Testis (tissue), 2 donors: ENCODE measurements at regions not wholly inside any gene's neighbourhood (a gene's known extent, or its start where the extent isn't known, plus 50 kb on each side); places are given as distances from the start of the nearest gene placed in this dataset.

Experiments used
- DNase-seq: peaks from one replicate; pipeline ENCODE4 v3.0.0-alpha.2; 2019
- H3K27ac ChIP-seq, 2 donors: fragments of 200-600 bp; sonication (generic); one replicate each; pipeline ENCODE4 v1.5.1; 2019
- H3K27me3 ChIP-seq: fragments of 200-600 bp; sonication (generic); one replicate; pipeline ENCODE4 v1.5.1; 2019
- H3K36me3 ChIP-seq: fragments of 200-600 bp; sonication (generic); one replicate; pipeline ENCODE4 v1.5.1; 2017; ENCODE audit warnings: low read depth; ENCODE audit errors: missing control alignments
- H3K4me1 ChIP-seq: fragments of 200-600 bp; sonication (generic); one replicate; pipeline ENCODE4 v1.5.1; 2019
- H3K4me3 ChIP-seq, 2 donors: fragments of 200-600 bp; sonication (generic); one replicate each; pipeline ENCODE4 v1.5.1; 2017 to 2019
- H3K9me3 ChIP-seq: fragments of 200-600 bp; sonication (generic); one replicate; pipeline ENCODE4 v1.5.1; 2017
- POLR2A ChIP-seq: fragments of 450-650 bp; IDR thresholded peaks from one replicate; pipeline ENCODE4 v1.6.1; 2017; ENCODE audit warnings: antibody characterized with exemption, mild to moderate bottlenecking, moderate library complexity
- WGBS, 2 donors: methylation state at CpG; one replicate each; pipeline ENCODE4 v1.1.5; 2018; 5-methylcytosine and 5-hydroxymethylcytosine counted together
- intact Hi-C: fragments of 100-400 bp; cut with DNase I; formaldehyde crosslinking; loops from one replicate; pipeline ENCODE4 v1.15.1; 2023; ENCODE audit warnings: low total_unique reads
- TF ChIP-seq, protein P1 (sequence below), 3 experiments: fragments of 450-650 bp in 2 of 3; fragments of 200-600 bp in 1 of 3; sonication (generic) in 1 of 3; IDR thresholded peaks; one replicate each; pipeline ENCODE4 v1.5.1; 2016 to 2019; ENCODE audit warnings: antibody characterized with exemption in 3 of 3, mild to moderate bottlenecking in 2 of 3, moderate library complexity in 1 of 3

- no peak for TF ChIP-seq POLR2A
- TF ChIP-seq, protein P1, sequence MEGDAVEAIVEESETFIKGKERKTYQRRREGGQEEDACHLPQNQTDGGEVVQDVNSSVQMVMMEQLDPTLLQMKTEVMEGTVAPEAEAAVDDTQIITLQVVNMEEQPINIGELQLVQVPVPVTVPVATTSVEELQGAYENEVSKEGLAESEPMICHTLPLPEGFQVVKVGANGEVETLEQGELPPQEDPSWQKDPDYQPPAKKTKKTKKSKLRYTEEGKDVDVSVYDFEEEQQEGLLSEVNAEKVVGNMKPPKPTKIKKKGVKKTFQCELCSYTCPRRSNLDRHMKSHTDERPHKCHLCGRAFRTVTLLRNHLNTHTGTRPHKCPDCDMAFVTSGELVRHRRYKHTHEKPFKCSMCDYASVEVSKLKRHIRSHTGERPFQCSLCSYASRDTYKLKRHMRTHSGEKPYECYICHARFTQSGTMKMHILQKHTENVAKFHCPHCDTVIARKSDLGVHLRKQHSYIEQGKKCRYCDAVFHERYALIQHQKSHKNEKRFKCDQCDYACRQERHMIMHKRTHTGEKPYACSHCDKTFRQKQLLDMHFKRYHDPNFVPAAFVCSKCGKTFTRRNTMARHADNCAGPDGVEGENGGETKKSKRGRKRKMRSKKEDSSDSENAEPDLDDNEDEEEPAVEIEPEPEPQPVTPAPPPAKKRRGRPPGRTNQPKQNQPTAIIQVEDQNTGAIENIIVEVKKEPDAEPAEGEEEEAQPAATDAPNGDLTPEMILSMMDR (IDR thresholded peaks at IDR 0.05): no peak
- H3K27ac ChIP-seq: no peak overlapping the region
- WGBS, 2 donors: 74 to 79% methylated on average over 6 of the region's 6 CpGs
- H3K4me1 ChIP-seq: no peaks in the 10 kb centered on the region
- no peaks in the 10 kb centered on the region for H3K27me3 ChIP-seq
- no peaks in the 10 kb centered on the region for H3K9me3 ChIP-seq
- no peaks in the 10 kb centered on the region for H3K36me3 ChIP-seq
- intact Hi-C loops: no loop called here
- no peak for DNase-seq
- H3K4me3 ChIP-seq: no peak overlapping the region
Observed at GRCh38 chr15:25982736-25983135, 119.6 kb upstream of the ATP10A start.

DNA sequence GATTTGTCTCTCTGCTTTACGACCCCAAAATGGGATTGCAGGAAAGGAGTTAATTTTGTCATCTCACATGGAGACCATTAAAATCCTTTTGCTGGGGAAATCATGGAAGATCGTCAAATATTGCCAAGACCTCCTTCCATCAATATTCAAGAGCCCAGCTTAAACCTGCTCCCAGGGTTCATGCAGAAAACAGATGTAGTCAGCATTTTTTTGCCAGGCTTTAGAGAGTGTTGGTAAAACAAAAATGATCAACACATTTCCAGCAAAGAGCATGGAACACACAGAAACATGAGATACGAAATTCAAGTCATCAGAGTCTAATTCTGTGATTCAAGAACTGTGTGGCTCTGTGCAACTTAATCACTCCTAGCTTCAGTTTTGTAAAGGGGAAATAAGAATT, 118.0 kb upstream of the ATP10A start:
- no peak for TF ChIP-seq POLR2A
- TF ChIP-seq, protein P1 (IDR thresholded peaks at IDR 0.05): no peak
- DNase-seq: no peak
- no peaks in the 10 kb centered on the region for H3K36me3 ChIP-seq
- intact Hi-C loops: no loop called here
- no peaks in the 10 kb centered on the region for H3K9me3 ChIP-seq
- H3K4me3 ChIP-seq: no peak overlapping the region
- WGBS, 2 donors: 62 to 67% methylated on average over 3 of the region's 3 CpGs
- no peaks in the 10 kb centered on the region for H3K4me1 ChIP-seq
- no peak overlapping the region for H3K27ac ChIP-seq
- no peaks in the 10 kb centered on the region for H3K27me3 ChIP-seq

GRCh38 chr15:25972141-25972675, 109.1 kb upstream of the ATP10A start:
- H3K9me3 ChIP-seq: no peaks in the 10 kb centered on the region
- no peaks in the 10 kb centered on the region for H3K36me3 ChIP-seq
- intact Hi-C loops: no loop called here
- no peak for TF ChIP-seq POLR2A
- TF ChIP-seq, protein P1 (IDR thresholded peaks at IDR 0.05): no peak
- H3K4me3 ChIP-seq: no peak overlapping the region
- H3K4me1 ChIP-seq: no peaks in the 10 kb centered on the region
- H3K27me3 ChIP-seq: no peaks in the 10 kb centered on the region
- DNase-seq: peak; percentile 23
- no peak overlapping the region for H3K27ac ChIP-seq
- 18 to 26% methylated on average over 4 of the region's 4 CpGs for whole genome bisulfite sequencing, 2 donors

DNA sequence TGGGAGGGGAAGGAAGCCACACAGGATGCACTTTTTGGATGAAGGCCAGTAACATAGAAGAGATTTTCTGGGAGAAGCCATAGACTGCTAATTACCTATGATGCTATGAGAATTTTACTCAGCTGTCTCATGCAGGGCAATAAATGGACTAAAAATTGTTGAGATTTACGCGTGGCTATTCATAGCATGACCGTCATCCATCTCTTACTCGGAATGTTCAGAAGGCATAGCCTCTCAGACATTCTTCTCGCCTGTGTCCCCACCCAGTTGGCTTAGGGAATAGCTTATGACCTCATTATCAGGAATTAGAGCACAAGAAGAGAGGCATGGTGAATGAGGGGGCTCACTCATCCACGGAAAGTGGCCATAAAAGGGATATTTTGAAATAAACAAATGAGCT, 107.9 kb upstream of the ATP10A start:
- TF ChIP-seq, protein P1 (IDR thresholded peaks at IDR 0.05): no peak
- no peak for TF ChIP-seq POLR2A
- no peaks in the 10 kb centered on the region for H3K27me3 ChIP-seq
- H3K36me3 ChIP-seq: no peaks in the 10 kb centered on the region
- intact Hi-C loops: no loop called here
- no peaks in the 10 kb centered on the region for H3K9me3 ChIP-seq
- H3K4me3 ChIP-seq: no peak overlapping the region
- 31 to 53% methylated on average over 6 of the region's 6 CpGs for WGBS, 2 donors
- no peak overlapping the region for H3K27ac ChIP-seq
- H3K4me1 ChIP-seq: no peaks in the 10 kb centered on the region
- no peak for DNase-seq

- TF ChIP-seq, protein P1 (IDR thresholded peaks at IDR 0.05): no peak
- TF ChIP-seq POLR2A: no peak
- intact Hi-C loops: no loop called here
- no peak for DNase-seq
- Histone ChIP-seq H3K9me3 (no peaks in the 10 kb centered on the region), H3K4me1 (no peaks in the 10 kb centered on the region), H3K36me3 (no peaks in the 10 kb centered on the region), H3K27ac (no peak overlapping the region), H3K4me3 (no peak overlapping the region), H3K27me3 (no peaks in the 10 kb centered on the region)
- 78 to 82% methylated on average over 4 of the region's 4 CpGs for WGBS, 2 donors
Observed at GRCh38 chr15:25969886-25970285, 106.8 kb upstream of the ATP10A start.
